ENCODE measurements at regions not wholly inside any gene's neighbourhood (a gene's known extent, or its start where the extent isn't known, plus 50 kb on each side); places are given as distances from the start of the nearest gene placed in this dataset.

GRCh38 chr7:10568891-10569290, 404.8 kb upstream of the PHF14 start:
- TF ChIP-seq REST (IDR thresholded peaks at IDR 0.05; ENCODE audit: low read depth) (no peak), CTCF (IDR thresholded peaks at IDR 0.05 in 2 of 3, conservative IDR thresholded peaks at IDR 0.05 in 1 of 3; ENCODE audit: borderline replicate concordance in 1 of 3, insufficient read depth in 1 of 3, low read depth in 2 of 3, low read length in 2 of 3) (no peak), POLR2A (IDR thresholded peaks at IDR 0.05; ENCODE audit: borderline replicate concordance, extremely low read depth, insufficient read depth, insufficient read length) (no peak), POLR2AphosphoS5 (IDR thresholded peaks at IDR 0.05; ENCODE audit: low read depth, low read length) (no peak), CEBPB (IDR thresholded peaks at IDR 0.05; ENCODE audit: low read depth) (no peak), ELF1 (IDR thresholded peaks at IDR 0.05; ENCODE audit: borderline replicate concordance, low read depth) (no peak), SIN3A (IDR thresholded peaks at IDR 0.05; ENCODE audit: low read depth) (no peak), SP1 (IDR thresholded peaks at IDR 0.05; ENCODE audit: low read depth) (no peak), EZH2phosphoT487 (IDR thresholded peaks at IDR 0.05; ENCODE audit: borderline replicate concordance) (no peak), EZH2 (IDR thresholded peaks at IDR 0.05) (no peak), YY1 (IDR thresholded peaks at IDR 0.05; ENCODE audit: extremely low read depth, insufficient replicate concordance, low read depth, low read length) (no peak)
